HG02943 (cell line): ENCODE measurements at regions not wholly inside any gene's neighbourhood (a gene's known extent, or its start where the extent isn't known, plus 50 kb on each side); places are given as distances from the start of the nearest gene placed in this dataset.

Experiments
- ATAC-seq: cut with Tn5 transposase; IDR thresholded peaks from one replicate; pipeline ENCODE4 v1.9.1; 2021; ENCODE audit warnings: mild to moderate bottlenecking, low read depth, moderate library complexity; ENCODE audit not compliant: unreplicated experiment

DNA sequence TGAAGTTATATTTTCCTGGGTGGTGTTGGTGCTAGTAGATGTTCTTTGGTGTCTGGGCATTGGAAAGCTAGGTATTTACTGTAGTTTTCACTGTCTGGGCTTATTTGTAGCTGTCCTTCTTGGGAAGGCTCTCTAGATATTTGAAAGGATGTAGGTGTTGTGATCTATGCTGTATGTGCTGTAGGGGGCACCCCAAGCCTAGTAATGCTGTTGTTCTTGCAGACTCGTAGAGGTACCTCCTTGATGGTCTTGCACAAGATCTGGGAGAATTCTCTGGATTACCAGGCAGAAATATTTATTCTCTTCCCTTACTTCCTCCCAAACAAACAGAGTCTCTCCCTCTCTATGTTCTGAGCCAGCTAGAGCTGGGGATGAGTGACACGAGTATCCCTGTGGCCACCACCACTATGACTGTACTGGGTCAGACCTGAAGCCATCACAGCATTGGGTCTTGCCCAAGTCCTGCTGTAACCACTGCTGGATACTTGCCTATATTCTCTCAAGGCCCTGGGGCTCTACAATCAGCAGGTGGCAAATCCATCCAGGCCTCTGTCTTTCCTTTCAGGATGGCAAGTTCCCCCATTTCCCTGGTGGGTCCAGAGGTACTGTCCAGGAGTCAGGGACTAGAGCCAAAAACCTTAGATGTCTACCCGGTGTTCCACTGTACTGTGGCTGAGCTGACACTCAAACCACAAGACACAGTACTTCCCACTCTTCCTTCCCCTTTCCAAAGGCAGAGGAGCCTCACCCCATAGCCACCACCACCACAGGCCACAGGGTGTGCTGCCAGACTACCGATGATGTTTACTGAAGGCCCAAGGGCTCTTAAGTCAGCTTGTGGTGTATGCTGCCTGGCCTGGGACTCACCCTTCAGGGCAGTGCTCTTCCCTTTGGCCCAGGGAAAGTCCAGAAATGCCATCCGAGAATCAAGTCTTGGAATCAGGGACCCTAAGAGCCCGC is 195.2 kb upstream of the DPPA4 start:
- no peak for ATAC-seq

DNA sequence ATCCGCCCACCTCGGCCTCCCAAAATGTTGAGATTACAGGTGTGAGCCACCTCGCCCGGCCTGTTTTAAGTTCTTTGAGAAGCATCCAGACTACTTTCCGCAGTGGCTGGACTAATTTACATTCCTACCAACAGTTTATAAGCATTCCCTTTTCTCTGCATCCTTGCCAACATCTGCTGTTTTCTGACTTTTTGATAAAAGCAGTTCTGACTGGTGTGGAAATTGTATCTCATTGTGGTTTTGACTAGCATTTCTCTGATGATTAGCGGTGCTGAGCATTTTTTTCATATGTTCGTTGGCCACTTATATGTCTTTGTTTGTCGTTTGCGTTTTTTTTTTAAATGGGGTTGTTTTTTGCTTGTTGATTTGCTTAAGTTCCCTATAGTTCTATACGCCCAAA is 208.4 kb upstream of the DPPA4 start:
- no peak for ATAC-seq

DNA sequence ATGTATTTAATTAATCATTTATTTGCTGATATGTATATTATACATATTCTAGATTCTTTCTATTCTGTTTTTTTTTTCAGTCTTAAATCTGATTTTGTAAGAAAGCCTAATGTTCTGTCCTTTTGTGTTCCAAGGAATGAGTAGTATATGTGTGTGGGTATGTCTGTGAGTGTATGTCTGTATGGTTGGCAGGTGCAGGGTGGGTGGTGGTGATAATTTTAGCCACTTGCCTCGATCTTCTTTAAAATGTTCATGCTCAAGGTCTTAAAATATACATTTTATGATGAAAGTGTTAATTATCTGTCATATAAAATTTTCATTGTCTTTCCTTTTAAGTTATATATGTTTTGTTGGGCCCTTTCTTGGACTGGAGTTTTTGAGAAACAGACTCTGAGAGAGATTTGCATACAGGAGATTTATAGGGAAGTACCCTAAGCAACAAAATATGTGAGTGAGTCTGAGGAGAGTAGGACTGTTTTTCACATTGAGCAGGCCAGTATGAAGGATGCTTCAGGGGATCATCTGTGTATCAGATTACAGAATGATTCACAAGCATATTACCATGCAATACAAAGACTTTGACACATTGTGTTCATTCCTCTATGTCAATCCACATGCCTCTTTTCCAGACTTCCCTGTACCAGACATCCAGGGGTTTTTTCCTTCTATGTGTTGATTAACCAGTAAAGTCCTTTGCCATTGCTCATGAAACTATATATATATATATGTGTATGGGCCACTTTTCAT is 211.0 kb upstream of the DPPA4 start:
- ATAC-seq, result no peak

DNA sequence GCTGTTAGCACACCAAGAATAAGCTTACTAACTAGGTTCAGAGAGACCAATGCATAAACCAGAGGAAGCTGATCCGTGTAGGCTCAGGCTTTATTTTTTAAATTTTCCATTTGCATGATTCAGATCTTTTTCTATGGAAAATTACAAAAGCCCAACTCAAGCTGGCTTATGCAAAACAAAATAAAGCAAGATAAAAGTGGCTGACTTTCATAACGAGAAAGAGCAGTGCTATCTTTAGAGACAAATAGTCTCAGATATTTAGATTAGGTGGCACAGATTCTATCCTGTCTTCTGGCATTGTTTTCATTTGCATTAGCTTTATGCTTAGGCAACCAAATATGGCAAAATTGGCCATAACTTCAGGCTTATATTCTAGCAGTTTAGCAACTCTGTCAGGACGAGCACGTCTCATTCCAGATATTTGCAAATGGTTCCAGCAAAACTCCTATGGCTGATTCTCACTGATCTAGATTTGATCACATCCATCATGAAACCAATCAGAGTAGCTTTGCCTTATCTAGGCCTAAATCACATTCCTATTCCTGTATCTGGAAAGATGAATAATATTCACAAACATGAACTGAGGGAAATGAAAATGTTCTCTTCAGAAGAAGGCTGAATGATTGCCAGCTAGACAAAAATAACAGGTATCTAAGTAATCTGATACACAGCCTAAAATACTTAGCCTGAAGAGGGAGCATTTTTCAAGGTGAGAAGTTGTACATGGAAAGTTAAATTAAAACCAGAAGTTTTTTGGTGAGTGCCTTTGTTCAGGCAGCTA is 216.4 kb upstream of the DPPA4 start:
- no peak for ATAC-seq

DNA sequence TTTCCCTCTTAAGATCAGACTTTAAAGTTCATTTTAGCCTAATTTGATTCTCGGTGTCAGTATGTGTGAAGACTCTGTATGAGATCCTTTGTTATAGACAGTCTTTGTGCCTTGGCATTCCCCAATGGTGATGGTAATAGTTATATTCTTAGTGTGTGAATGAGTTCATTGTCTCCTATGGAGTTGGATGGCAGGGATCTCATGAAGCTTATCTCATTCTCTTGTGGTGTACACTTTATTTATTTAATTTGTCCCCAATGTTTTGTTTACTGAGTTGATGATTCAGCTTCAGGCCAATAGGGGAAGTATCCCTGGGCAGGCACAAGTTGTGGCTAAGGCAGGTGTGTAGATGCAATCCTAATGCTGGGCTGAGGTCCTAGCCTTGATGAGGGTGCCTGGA is 222.0 kb upstream of the DPPA4 start:
- ATAC-seq, result no peak

DNA sequence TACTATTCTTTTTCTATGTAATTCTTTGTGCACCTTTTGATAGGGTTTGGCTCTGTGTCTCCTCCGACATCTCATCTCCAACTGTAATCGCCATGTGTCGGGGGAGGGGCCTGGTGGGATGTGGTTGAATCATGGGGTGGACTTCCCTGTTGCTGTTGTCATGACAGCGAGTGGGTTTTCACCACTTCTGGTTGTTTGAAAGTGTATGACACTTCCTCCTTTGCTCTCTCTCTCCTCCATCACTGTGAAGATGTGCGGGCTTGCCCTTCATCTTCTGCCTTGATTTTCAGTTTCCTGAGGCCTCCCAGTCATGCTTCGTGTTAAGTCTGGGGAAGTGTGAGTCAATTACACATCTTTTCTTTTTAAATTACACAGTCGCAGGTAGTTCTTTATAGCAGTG is 225.8 kb upstream of the DPPA4 start:
- no peak for ATAC-seq

DNA sequence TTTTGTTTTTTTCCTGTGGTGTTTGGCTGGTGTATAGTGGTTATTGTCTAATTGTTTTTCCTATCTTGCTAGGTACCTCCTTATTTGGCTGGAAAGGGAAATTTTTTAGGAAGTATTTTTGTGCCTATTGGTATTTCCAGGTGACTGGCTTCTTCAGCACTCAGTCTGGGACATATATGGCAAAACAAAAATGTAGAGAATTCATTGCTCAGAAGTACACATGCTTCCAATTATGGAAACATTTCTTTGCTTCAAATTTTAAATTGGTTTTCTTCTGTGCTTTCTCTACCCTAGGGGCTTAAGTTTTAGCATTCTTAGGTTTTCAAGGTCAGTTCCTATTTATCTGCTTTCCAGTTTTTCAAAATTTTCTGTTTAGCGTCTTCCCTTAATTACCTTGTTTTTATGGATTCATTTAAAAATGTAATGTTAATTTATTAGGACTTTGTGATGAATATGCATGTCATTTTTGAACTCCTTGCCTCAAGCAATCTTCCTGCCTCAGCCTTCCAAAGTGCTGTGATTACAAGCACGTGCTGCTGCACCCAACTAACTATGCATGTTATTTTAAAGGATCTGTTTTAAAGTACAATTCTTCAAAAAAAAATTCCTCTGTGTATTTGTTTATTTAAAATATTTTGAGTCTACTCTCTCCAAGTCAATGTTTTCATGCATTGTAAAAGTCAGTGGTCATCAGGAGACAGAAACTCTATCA is 231.9 kb upstream of the DPPA4 start:
- no peak for ATAC-seq

DNA sequence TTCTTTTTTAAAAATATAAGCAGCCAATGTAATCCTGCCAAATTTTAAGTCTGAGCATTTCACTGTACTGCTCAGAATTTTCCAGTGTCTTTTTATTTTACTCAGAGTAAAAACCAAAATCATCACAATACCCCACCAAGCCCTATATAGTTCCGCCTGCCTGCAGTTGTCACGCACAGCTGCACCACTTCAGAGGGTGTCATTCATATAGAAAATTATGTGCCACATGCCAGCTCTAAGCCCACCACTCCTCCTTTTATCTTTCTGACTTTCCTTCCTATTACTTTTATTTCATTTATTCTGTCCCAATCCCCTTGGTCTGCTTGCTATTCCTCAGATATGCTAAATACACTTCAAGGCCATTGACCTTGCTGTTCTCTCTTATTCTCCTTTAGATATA is 233.1 kb upstream of the DPPA4 start:
- no peak for ATAC-seq

DNA sequence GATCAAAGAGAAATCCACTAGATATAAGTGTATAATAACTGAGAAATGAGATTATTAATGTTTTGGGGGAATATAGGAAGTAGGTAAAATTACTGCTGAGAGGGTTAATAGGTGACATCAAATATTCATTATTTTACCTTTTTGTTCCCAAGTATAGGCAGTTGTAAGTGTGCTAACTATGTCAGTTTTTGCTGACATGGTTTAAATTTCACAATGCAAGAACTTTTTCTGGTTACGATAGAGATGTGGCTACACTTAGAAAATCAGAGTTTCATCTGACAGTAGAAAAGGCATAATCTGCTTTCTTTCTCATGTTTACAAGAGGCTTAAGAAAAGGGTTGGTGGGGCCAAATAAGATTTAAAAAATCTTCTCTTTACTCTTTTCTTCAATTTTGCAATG is 235.0 kb upstream of the DPPA4 start:
- ATAC-seq, result no peak

DNA sequence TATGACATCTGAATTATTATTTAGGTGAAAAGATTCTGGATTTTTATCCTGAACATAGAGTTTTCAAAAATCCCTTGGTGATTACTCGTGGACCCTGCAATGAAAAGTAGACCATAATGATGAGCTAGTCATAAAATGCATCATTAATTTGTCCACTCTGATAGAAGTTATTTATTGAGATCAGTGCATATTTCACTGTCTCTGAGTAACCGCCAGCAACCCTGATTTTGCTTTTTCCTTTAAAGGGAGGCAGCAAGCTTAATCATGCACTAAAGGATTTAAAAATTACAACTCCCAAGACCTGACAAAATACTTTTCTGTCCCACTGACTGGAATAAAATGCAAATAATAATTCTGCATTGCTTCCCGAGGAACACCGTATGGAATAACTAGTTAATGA is 259.6 kb upstream of the DPPA4 start:
- no peak for ATAC-seq

DNA sequence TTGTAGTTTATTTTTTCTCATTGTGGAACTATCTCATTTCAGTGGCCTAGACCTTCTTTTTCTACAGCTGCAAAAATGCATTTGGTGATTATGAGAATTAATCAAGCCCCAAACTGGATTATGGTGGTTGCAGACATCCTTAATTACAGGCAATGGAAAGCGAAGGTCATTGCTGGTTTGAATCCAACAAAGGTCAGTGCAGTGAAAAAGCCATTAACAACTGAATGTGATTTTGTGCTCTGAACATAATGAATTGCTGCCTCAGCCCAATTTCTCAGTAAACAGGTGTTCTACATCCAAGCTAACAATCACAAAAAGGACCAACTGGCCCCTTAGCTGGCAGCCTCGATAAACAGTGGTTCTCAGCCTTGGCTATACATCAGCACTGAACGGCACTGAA is 260.1 kb upstream of the DPPA4 start:
- ATAC-seq, result no peak

DNA sequence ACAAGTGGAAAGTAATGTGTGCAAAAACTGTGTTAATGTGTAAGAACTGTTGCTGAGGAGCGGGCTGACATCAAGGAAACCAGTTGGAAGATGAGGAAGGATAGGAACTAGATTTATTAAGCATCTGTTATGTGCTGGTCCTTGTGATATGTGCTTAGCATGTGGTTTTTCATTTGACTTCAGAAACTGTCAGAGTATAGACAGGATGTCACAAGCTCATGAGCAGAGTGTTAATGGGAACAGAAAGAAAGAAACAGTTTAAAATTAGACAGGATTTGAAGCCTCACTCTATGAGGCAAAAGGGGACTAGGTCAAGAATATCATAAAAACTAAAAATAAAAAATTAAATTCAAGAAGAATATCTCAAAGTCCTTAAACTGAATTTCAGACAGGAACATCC is 270.6 kb upstream of the DPPA4 start:
- ATAC-seq, result no peak

DNA sequence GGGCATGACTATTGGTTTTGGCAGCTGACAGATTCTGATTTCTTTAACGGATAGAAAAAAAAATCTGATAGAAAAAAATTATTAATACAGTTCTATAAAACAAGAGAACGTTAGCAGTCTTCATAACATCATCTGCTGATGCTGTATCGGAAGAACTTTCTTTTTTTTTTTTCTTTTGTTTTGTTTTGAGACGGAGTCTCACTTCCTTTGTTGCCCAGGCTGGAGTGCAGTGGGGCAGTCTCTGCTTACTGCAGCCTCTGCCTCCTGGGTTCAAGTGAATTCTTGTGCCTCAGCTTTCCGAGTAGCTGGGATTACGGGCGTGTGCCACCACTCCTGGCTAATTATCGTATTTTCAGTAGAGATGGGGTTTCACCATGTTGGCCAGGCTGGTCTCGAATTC is 271.2 kb upstream of the DPPA4 start:
- no peak for ATAC-seq

DNA sequence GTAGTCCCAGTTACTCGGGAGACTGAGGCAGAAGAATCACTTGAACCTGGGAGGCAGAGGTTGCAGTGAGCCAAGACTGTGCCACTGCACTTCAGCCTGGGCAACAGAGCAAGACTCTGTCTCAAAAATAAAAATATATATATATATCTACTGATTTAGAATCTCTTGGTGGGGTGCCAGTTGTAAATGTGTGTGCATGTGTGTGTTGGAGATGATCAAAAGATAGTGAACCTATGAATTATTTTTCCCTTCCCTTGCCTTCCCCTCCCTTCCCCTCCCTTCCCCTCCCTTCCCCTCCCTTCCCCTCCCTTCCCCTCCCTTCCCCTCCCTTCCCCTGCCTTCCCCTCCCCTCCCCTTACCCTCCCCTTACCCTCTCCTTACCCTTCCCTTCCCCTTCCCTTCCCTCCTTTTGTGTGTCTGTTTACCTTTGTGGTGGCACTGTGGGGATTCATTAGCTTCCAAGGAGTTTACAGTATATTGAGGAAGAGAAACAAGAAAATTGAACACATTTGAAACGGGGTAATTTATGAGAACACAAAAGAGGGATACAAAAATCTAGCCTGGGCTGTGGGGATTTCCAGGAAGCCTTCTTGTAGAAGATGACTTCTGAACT is 281.5 kb upstream of the DPPA4 start:
- no peak for ATAC-seq

DNA sequence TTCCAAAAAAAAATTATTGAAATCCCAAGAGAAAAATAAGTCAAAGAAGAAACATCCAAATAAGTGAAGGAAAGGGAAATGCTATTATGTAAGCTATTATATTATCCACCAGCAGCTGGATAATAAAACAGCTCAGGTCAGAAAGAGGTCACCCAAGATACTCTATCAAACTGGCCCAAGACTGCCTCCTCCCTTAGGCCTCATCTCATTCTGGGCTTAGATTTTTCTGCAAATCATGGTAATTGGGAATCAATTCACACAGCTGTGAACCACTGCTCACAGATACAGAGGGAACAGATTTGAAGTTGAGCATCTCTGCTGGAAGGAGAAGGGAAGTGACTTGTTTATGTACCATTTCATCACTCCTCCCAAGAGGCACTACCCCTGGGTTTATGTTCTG is 294.6 kb upstream of the DPPA4 start:
- no peak for ATAC-seq

DNA sequence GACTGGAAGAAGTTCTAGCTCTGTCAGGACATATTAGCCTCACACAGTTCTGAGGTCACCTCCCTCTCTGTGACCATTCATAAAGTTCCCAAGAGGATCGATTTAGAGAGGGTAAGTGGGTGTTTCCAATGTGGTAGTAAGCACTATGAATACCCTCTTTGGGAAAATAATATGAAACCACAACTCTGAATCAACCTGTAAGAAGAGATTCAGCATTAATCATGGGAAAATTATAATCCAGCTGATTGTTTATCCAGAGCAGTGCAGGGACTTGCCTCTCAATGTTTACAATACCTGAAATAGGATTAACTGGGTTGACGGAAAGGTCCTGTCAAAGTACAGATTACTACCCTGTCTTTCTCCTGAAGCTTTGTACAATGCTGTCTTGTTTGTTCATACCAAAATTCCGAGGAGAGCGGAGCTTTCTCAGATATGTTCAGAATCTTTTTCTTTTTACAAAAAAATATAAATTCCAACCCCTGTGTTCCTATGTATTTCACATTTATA is 302.9 kb upstream of the DPPA4 start:
- ATAC-seq, result no peak

DNA sequence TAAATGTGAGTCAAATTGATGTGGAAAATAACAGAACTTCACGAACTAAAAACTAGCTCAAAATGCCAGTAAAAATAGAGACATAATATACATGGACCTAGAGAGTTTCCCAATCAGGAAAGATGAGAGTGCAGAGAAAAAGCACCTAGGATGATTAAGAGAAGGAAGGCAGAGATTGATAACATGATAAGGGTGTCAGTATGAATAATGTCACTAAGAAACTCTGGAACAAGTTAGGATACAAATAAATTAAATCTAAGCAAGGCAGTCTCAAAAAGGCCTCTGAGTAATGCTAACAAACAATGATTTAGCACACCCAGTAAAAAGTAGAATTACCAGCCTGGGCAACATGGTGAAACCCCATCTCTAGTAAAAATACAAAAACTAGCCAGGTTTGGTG is 304.7 kb upstream of the DPPA4 start:
- no peak for ATAC-seq

DNA sequence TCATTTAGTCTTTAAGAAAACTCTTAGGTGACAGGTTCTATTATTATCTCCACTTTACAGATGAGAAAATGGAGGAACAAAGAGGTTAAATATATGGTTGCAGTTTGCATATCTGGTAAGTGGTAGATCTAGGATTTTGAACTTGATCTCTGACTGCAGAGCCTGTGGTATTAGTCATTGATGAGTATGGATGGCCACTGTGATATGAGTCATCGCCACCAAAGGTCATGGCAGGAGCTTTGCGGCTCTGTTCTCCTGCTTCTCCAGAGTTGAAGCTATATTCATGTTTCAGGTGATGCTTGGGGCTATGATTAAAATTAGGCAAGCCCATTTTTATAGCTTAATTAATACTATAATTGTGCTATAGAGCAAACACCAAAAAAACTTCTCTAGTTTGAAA is 306.2 kb upstream of the DPPA4 start:
- no peak for ATAC-seq

DNA sequence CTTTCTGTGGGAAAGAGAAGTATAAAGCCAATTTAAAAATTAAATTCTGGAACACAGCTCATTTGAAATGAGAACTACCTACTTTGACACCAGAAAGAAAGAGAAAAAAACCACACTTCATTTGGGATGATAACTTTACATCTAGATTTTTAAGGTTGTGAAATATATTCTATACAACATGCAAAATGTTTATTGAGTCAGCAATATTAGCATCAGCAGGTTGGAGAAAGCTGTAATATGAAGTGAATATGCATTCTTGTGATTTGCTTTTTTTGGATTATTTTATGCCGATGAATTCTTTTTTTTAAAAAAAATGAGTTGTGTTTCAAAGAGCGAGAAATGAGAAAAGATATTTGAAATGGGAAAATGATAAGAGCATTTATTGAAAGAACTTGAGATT is 307.0 kb upstream of the DPPA4 start:
- ATAC-seq, result no peak

DNA sequence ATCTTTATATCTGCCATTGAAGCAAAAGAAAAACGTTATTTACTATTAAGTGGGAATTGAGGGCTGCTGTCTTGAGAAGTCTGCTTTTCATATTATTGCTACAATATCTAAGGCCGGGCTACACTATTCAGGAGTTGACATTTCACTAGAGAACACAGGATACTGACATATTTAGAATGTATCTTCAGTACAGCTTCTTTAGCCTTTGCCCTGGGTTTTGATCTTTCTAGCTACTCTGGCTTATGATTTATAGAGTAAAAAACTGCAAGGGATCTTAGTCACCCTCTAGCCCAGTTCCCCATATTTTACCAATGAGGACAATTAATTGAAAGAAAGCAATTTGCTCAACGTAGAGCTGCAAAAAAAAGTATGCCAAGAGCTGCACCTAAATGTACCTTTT is 307.4 kb upstream of the DPPA4 start:
- no peak for ATAC-seq
